HG02571 (cell line): ENCODE measurements at regions not wholly inside any gene's neighbourhood (a gene's known extent, or its start where the extent isn't known, plus 50 kb on each side); places are given as distances from the start of the nearest gene placed in this dataset.
"Not testable (repeated sequence)": the region's sequence is repeated elsewhere in the genome, so short reads cannot be mapped to it uniquely, and the experiment has no call there.

Experiments
- ATAC-seq: cut with Tn5 transposase; IDR thresholded peaks from one replicate; pipeline ENCODE4 v1.9.1; 2021; ENCODE audit warnings: mild to moderate bottlenecking, moderate library complexity; ENCODE audit not compliant: unreplicated experiment

DNA sequence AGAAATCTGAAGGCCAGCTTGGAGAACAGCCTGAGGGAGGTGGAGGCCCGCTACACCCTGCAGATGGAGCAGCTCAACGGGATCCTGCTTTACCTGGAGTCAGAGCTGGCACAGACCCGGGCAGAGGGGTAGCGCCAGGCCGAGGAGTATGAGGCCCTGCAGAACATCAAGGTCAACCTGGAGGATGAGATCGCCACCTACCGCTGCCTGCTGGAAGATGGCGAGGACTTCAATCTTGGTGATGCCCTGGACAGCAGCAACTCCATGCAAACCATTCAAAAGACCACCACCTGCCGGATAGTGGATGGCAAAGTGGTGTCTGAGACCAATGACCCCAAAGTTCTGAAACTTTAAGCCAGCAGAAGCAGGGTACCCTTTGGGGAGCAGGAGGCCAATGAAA is 318.4 kb downstream of the ZFHX3 start:
- not testable (repeated sequence) for ATAC-seq

GRCh38 chr16:72728516-72728915 is 319.4 kb downstream of the ZFHX3 start:
- no peak for ATAC-seq

GRCh38 chr16:72727565-72727964 is 320.4 kb downstream of the ZFHX3 start:
- no peak for ATAC-seq

DNA sequence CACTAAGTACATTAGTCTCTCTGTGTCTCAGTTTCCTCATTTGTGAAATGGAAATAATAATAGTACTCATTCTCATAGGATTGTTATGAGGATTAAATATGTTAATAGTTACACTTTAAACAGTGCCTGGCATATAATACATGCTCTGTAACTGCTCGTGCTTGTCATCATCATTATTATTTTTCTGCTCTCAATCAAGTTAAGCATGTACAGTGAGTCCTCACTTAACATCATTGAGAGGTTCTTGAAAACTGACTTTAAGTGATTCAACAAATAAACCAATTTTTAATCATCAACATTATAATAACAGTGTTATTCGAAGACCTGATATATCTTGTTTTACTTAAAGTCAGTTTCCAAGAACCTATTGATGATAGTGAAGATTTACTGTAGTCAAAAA is 322.3 kb downstream of the ZFHX3 start:
- ATAC-seq = no peak

DNA sequence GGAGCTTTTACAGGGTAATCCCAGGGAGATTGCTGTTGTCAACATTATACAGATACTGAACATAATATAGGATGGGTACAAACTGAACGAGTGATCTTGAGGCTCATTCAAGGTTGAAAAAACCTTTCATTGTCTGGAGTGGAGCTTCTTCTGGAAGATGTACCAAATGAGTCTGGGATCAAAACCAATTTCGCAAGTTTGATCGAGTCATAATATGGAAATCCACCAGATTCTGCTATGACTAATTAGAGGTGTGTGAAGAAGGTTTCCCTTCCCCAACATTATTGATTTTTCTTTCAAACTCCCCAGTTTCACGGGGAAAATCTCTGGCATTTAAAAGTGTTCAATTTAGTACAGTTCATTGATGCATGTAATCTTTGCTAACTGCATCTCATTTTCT is 324.1 kb downstream of the ZFHX3 start:
- ATAC-seq = no peak

GRCh38 chr16:72722552-72722951 is 325.4 kb downstream of the ZFHX3 start:
- no peak for ATAC-seq

DNA sequence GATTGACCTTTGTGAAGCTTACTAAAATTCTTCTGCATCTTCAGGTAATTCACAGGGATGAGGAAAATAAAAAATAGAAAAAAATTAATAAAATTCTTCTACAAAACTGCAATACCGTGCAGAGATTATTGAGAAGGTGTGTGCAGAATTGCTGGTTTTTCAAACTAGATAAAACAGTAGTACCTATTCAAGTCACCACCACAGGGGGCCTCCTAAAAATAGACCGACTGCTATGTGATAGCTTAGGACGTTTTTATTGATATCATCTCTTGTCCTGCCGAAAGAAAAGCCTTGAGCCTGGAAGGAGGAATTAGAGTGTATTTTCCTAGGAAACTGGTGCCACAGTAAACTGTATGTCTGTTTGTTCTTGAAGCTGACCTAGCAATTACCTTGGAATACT is 325.9 kb downstream of the ZFHX3 start:
- no peak for ATAC-seq

DNA sequence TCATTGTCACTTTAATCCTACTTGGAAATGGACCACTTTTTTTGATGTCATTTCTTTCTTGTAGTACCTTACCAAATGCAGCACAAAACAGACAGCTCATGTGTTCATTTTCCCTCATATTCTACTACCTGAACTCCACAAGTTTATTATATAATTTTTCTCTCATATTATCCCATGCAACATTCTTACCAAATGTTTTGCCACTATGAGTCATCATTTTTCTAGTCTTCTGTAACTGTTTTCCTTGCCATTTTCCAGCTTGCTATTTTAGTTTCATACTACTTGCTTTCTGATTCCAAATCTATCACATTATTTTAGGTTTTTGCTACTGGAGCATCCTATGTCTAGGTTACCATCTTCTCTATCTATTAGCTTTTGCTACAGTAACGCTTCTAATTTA is 332.7 kb downstream of the ZFHX3 start:
- ATAC-seq = no peak

GRCh38 chr16:72711823-72712222 is 336.1 kb downstream of the ZFHX3 start:
- no peak for ATAC-seq

DNA sequence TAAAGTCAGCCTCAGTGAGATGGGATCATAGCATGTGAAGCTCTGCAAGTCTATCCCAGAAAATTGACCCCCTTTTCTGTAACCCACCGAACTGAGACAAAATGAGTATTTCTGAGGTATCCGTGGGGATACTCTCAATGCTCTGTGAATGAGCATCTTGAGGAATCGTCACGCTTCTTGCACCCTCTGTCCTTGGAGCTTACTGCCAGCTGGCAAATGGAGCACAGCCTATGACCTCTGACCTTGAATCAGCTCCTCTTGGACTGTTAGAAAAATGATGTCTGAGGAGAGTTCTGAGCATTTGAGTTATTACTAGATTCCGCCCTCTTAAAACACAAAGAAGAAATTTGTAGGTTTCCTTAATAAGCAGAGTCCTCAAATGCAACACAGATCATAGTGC is 342.1 kb downstream of the ZFHX3 start:
- no peak for ATAC-seq

GRCh38 chr16:72704746-72705372 is 343.1 kb downstream of the ZFHX3 start:
- no peak for ATAC-seq

GRCh38 chr16:72689851-72690250 is 358.1 kb downstream of the ZFHX3 start:
- ATAC-seq = no peak

DNA sequence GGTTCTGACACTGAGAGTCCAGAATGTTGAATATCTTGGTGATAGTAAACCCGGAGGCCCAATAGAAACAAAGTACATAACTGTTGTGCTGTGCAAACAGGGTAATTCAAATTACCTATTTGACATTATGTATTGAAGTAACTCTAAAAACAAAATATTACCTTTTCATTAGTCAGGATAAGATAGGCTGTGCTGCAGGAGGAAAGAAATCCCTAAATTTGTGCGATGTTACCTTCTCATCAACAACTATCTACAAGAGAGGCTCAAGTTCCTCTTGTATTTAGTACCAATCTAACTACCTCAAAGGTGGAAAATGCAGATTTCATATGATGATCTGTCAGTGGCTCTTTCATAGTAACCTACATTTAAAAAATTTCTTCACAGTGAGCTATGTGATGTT is 367.2 kb downstream of the ZFHX3 start:
- no peak for ATAC-seq

GRCh38 chr16:72679856-72680255 is 368.1 kb downstream of the ZFHX3 start:
- ATAC-seq = no peak

DNA sequence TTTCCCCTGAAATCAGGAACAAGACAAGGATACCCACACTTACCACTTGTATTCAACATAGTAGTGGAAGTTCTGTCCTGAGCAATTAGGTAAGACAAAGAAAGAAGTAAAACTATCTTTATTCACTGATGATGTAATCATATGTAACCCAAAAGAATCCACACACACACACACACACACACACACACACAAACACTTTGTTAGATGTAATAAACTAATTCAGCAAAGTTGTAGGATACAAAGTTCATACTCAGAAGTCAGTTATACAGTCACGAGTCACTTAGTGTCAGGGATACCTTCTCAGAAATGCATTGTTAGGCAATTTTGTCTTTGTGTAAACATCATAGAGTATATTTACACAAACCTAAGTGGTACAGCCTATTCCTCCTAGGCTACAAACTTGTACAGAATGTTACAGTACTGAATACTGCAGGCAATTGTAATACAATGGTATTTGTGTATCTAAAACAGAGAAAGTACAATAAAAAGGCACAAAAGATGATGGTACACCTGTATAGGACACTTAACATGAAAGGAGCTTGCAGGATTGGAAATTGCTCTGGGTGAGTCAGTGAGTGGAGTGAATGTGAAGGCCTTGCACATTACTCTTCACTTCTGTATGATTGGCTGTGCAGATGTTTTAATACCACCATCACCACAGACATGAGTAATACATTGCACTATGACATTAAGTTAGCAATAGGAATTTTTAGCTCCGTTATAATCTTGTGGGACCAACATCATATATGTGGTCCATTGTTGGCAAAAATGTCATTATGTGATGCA is 370.1 kb downstream of the ZFHX3 start:
- ATAC-seq = no peak

GRCh38 chr16:72673118-72673517 is 374.8 kb downstream of the ZFHX3 start:
- no peak for ATAC-seq

DNA sequence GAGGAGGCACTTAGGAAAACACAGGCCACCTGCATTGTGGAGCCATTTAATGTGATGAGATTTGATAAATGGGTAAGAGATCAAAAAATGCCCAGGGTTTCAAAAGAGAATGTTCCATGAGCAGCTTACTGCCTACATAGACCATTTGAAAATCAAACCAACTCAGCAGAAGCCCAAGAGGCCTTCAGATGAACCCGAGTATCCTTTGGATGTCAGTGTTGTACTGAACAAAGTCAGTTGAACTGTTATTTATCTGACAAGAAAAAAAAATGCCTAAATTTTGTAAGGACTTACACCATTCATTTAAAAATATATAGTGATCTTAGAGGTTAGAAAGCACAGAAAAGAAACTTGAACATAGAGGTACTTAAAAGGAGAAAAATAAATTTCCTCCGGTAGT is 381.7 kb downstream of the ZFHX3 start:
- no peak for ATAC-seq

- no peak for ATAC-seq
Observed at GRCh38 chr16:72665701-72666100, 382.2 kb downstream of the ZFHX3 start.

DNA sequence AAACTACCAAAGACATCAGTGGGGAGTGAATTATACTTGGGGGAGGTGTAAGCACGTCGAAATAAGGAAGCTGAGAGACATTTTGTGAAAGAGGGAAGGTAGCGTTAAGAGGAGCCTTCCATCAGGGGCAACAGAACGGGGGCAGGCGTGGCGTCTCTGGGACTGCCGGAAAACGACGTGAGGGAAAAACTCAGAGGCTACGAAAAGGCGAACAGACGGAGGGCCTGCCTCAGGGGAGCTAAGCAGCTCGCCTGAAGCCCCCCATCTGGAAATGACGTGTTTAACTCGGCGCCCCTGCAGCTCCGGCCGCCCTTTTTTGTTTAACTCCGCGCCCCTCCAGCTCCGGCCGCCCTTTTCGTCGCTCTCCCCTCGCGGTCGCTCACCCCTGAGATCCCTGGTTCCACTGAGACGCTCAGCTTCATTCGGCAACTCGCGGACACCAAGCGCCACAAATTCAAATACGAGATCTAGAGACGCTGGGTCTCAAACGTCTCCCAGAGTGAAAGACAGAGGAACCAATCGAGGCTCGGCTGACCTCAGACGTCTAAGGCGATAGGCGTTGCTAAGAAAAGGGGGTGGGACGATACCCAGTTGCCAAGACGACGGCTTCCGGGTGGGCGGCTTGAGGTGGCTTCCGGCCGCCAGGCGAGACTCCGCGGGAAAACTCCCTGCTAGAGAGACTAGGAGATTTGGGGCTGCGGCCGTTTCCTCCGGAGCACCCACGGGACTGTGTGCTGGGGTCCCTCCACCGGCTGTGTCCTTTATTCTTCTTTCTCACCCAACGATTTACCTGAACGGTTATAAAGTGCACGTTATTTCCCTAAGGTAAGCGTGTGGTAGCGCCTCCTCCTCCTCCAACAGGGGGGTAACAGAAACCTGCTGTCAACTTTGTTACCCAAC is 383.2 kb downstream of the ZFHX3 start:
- ATAC-seq = peak; percentile 100

DNA sequence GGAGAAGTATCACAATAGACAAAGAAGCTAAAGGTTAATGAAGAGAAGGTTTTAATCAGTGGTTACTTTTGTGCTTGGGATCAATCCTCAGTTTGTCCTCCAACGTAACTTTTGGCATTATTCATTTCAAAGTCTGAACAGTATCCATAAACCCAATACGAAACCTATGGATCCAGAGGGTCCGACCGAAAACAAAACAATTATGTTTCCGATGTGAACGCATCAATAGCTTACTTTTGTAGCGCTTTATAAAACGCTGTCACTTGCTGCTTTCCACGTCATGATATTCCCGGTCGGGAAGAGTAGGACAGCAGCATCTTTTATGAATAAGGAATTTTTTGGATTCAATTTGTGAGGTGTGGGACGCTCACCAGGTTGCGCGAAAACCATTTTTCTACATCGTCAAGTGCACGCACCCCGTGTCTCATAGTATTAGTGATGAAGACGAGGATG is 383.8 kb downstream of the ZFHX3 start:
- ATAC-seq = no peak

GRCh38 chr16:72658888-72659717 is 388.8 kb downstream of the ZFHX3 start:
- ATAC-seq = no peak
